ENCODE measurements at regions not wholly inside any gene's neighbourhood (a gene's known extent, or its start where the extent isn't known, plus 50 kb on each side); places are given as distances from the start of the nearest gene placed in this dataset.

GRCh38 chr18:63057707-63058106, 261.9 kb downstream of the BCL2 start (continued):
- TF ChIP-seq PCBP2 (IDR thresholded peaks at IDR 0.05; ENCODE audit: low read depth, low read length, poor library complexity, severe bottlenecking) (no peak), RBM22 (IDR thresholded peaks at IDR 0.05; ENCODE audit: low read depth, low read length, poor library complexity, severe bottlenecking) (no peak), VEZF1 (CRISPR knock-in tag; IDR thresholded peaks at IDR 0.05) (no peak), NFRKB (IDR thresholded peaks at IDR 0.05; ENCODE audit: low read depth) (no peak), NFIC (IDR thresholded peaks at IDR 0.05) (no peak), CHD4 (IDR thresholded peaks at IDR 0.05; ENCODE audit: insufficient read depth, insufficient replicate concordance, low read depth, low read length, poor library complexity, severe bottlenecking) (no peak), DEAF1 (CRISPR knock-in tag; IDR thresholded peaks at IDR 0.05) (no peak), EWSR1 (IDR thresholded peaks at IDR 0.05; ENCODE audit: borderline replicate concordance, low read depth, partially characterized antibody) (no peak), MAFG (tag; conservative IDR thresholded peaks at IDR 0.05) (no peak)
